Keratinocyte (primary cell): ENCODE measurements at regions not wholly inside any gene's neighbourhood (a gene's known extent, or its start where the extent isn't known, plus 50 kb on each side); places are given as distances from the start of the nearest gene placed in this dataset.

ENCODE experiments used
- DNase-seq: peaks from one replicate; pipeline ENCODE4 v3.0.0-alpha.2; 2011; ENCODE audit warnings: low read depth, missing footprints, low spot score
- FAIRE-seq: peaks from 2 replicates; lab custom pipeline; 2011; peaks lifted over from hg19 to GRCh38; lab: Jason Lieb, UNC
- H2AFZ ChIP-seq: 2 replicates; pipeline ENCODE4 v1.6.0; 2012; ENCODE audit warnings: low read length, control low read depth, inconsistent platforms; ENCODE audit not compliant: control insufficient read depth
- H3K27ac ChIP-seq: 2 replicates; pipeline ENCODE4 v1.5.1; 2011; ENCODE audit warnings: low read length; ENCODE audit not compliant: control insufficient read depth, insufficient read depth
- H3K27me3 ChIP-seq: 3 replicates; pipeline ENCODE4 v1.6.0; 2011; ENCODE audit warnings: low read length; ENCODE audit not compliant: control insufficient read depth, insufficient read depth; ENCODE audit errors: extremely low read depth
- H3K36me3 ChIP-seq, 2 experiments: 2 replicates in 1 of 2; 3 replicates in 1 of 2; pipeline ENCODE4 v1.5.1; 2011; ENCODE audit warnings: low read length in 2 of 2, mild to moderate bottlenecking in 1 of 2; ENCODE audit not compliant: control insufficient read depth in 2 of 2, insufficient read depth in 2 of 2; ENCODE audit errors: extremely low read depth in 1 of 2
- H3K4me1 ChIP-seq: 3 replicates; pipeline ENCODE4 v1.5.1; 2011; ENCODE audit warnings: low read length; ENCODE audit not compliant: control insufficient read depth, insufficient read depth; ENCODE audit errors: extremely low read depth
- H3K4me2 ChIP-seq: 3 replicates; pipeline ENCODE4 v1.6.0; 2011; ENCODE audit warnings: low read depth, low read length; ENCODE audit not compliant: control insufficient read depth, insufficient read depth; ENCODE audit errors: extremely low read depth
- H3K4me3 ChIP-seq, 3 experiments: fragments of 200-600 bp in 1 of 3; sonication (generic) in 1 of 3; 2 replicates in 2 of 3; 3 replicates in 1 of 3; pipeline ENCODE4 v1.5.1; 2011 to 2016; ENCODE audit warnings: low read length in 3 of 3, mild to moderate bottlenecking in 3 of 3, control low read depth in 2 of 3, inconsistent platforms in 1 of 3, low read depth in 1 of 3, mixed read lengths in 1 of 3, mixed run types in 1 of 3, moderate library complexity in 1 of 3; ENCODE audit not compliant: control insufficient read depth in 2 of 3, insufficient read depth in 2 of 3; ENCODE audit errors: extremely low read depth in 1 of 3
- H3K79me2 ChIP-seq: 2 replicates; pipeline ENCODE4 v1.6.0; 2012; ENCODE audit warnings: low read length; ENCODE audit not compliant: control insufficient read depth, insufficient read depth
- H3K9ac ChIP-seq: 3 replicates; pipeline ENCODE4 v1.6.0; 2011; ENCODE audit warnings: low read length; ENCODE audit not compliant: control insufficient read depth, insufficient read depth; ENCODE audit errors: extremely low read depth
- H3K9me1 ChIP-seq: 3 replicates; pipeline ENCODE4 v1.6.0; 2011; ENCODE audit warnings: low read length; ENCODE audit not compliant: control insufficient read depth, insufficient read depth; ENCODE audit errors: extremely low read depth
- H3K9me3 ChIP-seq: 2 replicates; pipeline ENCODE4 v1.5.1; 2012; ENCODE audit warnings: low read depth, low read length; ENCODE audit not compliant: control insufficient read depth
- H4K20me1 ChIP-seq: 3 replicates; pipeline ENCODE4 v1.6.0; 2011; ENCODE audit warnings: low read length; ENCODE audit not compliant: control insufficient read depth, insufficient read depth; ENCODE audit errors: extremely low read depth
- CTCF ChIP-seq, 3 experiments: IDR thresholded peaks in 1 of 3; conservative IDR thresholded peaks in 1 of 3; optimal IDR thresholded peaks in 1 of 3; 2 replicates in 2 of 3; 3 replicates in 1 of 3; pipeline versions ENCODE3 to v1.5.1; 2011; ENCODE audit warnings: low read length in 3 of 3, mild to moderate bottlenecking in 3 of 3, moderate library complexity in 2 of 3, control low read depth in 1 of 3, inconsistent platforms in 1 of 3; ENCODE audit not compliant: insufficient read depth in 2 of 3; ENCODE audit errors: extremely low read depth in 1 of 3
- EZH2 ChIP-seq: IDR thresholded peaks from one replicate; pipeline ENCODE4 v1.6.1; 2012; ENCODE audit warnings: inconsistent platforms, mild to moderate bottlenecking, low read length, moderate library complexity
- dilution Hi-C: fragments of 300-500 bp; cut with MboI; formaldehyde crosslinking; loops from one replicate; pipeline ENCODE4 v1.7.0; 2020; ENCODE audit warnings: low sequenced_read_pairs; ENCODE audit not compliant: extremely low pct_ligation_motif_present

DNA sequence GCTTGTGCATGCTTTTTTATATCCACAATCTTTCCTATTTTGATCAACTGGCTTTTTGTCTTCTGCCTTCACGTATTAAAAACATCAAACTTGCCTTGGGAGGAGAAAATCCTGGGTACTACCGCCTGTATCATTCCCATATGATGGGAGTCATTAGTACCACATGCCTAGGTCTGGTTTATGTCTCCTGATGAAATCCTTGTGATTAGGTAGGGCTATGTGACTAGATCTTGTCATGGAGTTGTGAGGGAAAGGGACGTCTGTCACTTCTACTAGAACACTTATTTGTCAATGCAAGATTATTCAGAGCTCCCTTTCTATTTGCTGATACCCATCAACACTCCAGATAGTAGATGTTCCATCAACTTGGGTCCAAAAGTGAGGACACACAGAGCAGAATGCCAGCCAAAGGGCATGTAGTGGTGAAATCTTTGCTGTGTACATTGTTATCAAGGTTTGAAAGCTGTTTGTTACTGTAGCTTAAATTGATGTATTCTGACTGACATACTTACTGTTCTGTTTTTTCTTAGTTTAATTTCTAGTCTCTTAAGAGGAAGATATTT is 621.8 kb upstream of the NR5A2 start:
- H3K9me1 ChIP-seq, result no peaks in the 10 kb centered on the region
- dilution Hi-C loops, result no loop called here
- no peaks in the 10 kb centered on the region for H3K27me3 ChIP-seq
- H3K4me3 ChIP-seq, result no peak overlapping the region
- H3K36me3 ChIP-seq, result no peaks in the 10 kb centered on the region
- H2AFZ ChIP-seq, result no peak overlapping the region
- no peak for DNase-seq
- no peaks in the 10 kb centered on the region for H3K4me1 ChIP-seq
- no peak for FAIRE-seq
- no peaks in the 10 kb centered on the region for H3K79me2 ChIP-seq
- no peak overlapping the region for H3K9ac ChIP-seq
- no peak overlapping the region for H3K27ac ChIP-seq
- no peak for TF ChIP-seq EZH2
- no peak for TF ChIP-seq CTCF (optimal IDR thresholded peaks at IDR 0.05 in 1 of 3, IDR thresholded peaks at IDR 0.05 in 1 of 3, conservative IDR thresholded peaks at IDR 0.05 in 1 of 3; ENCODE audit: extremely low read depth in 1 of 3, insufficient read depth in 2 of 3, low read length in 3 of 3)
- no peaks in the 10 kb centered on the region for H3K9me3 ChIP-seq
- H4K20me1 ChIP-seq, result no peaks in the 10 kb centered on the region
- H3K4me2 ChIP-seq, result no peak overlapping the region

DNA sequence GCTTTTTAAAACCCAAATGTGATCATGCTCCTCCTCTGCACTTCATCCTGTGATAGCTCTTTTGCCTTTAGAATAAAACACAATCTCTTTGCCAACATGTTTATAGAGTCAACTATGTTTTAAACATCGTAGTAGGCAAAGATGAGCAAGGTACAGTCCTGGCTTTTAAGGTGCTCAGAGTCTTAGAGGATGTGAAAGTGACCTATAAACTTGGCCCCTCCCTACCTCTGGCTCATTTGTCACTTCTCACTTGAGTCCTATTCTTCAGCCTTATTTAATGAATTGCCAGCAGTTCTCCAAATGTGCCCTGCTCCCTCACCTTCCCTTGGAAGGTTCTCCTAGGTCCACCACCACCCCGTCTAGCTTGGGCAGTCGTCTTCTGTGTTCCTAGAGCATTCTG is 617.0 kb upstream of the NR5A2 start:
- Histone ChIP-seq H3K4me1 (no peaks in the 10 kb centered on the region), H3K27ac (no peak overlapping the region), H3K4me3 (no peak overlapping the region), H3K36me3 (no peaks in the 10 kb centered on the region), H3K9ac (no peak overlapping the region), H2AFZ (no peak overlapping the region), H3K79me2 (no peaks in the 10 kb centered on the region), H3K9me1 (no peaks in the 10 kb centered on the region), H3K4me2 (no peak overlapping the region), H3K27me3 (no peaks in the 10 kb centered on the region), H3K9me3 (no peaks in the 10 kb centered on the region), H4K20me1 (no peaks in the 10 kb centered on the region)
- dilution Hi-C loops, result no loop called here
- no peak for TF ChIP-seq CTCF (optimal IDR thresholded peaks at IDR 0.05 in 1 of 3, IDR thresholded peaks at IDR 0.05 in 1 of 3, conservative IDR thresholded peaks at IDR 0.05 in 1 of 3; ENCODE audit: extremely low read depth in 1 of 3, insufficient read depth in 2 of 3, low read length in 3 of 3)
- TF ChIP-seq EZH2, result no peak
- FAIRE-seq, result no peak
- no peak for DNase-seq
